Prostate gland (tissue), 2 donors: ENCODE measurements at regions not wholly inside any gene's neighbourhood (a gene's known extent, or its start where the extent isn't known, plus 50 kb on each side); places are given as distances from the start of the nearest gene placed in this dataset.

Source experiments
- POLR2AphosphoS5 ChIP-seq: sonication (generic); formaldehyde crosslinking; IDR thresholded peaks from one replicate; pipeline ENCODE4 v1.6.1; 2017; ENCODE audit warnings: antibody characterized with exemption
- TF ChIP-seq, protein P1 (sequence below), 4 experiments: fragments of 200-600 bp in 2 of 4; fragments of 450-650 bp in 2 of 4; sonication (generic) in 2 of 4; IDR thresholded peaks; 1 replicate in 3 of 4; 2 replicates in 1 of 4; pipeline ENCODE4 v1.5.1; 2016 to 2019; ENCODE audit warnings: antibody characterized with exemption in 4 of 4, mild to moderate bottlenecking in 2 of 4, moderate library complexity in 2 of 4

- TF ChIP-seq, protein P1, sequence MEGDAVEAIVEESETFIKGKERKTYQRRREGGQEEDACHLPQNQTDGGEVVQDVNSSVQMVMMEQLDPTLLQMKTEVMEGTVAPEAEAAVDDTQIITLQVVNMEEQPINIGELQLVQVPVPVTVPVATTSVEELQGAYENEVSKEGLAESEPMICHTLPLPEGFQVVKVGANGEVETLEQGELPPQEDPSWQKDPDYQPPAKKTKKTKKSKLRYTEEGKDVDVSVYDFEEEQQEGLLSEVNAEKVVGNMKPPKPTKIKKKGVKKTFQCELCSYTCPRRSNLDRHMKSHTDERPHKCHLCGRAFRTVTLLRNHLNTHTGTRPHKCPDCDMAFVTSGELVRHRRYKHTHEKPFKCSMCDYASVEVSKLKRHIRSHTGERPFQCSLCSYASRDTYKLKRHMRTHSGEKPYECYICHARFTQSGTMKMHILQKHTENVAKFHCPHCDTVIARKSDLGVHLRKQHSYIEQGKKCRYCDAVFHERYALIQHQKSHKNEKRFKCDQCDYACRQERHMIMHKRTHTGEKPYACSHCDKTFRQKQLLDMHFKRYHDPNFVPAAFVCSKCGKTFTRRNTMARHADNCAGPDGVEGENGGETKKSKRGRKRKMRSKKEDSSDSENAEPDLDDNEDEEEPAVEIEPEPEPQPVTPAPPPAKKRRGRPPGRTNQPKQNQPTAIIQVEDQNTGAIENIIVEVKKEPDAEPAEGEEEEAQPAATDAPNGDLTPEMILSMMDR (IDR thresholded peaks at IDR 0.05) = no peak
- TF ChIP-seq POLR2AphosphoS5 = no peak
Observed at GRCh38 chr3:11712646-11713045, 68.9 kb upstream of the VGLL4 start.
